HepG2 (cell line): ENCODE measurements at regions not wholly inside any gene's neighbourhood (a gene's known extent, or its start where the extent isn't known, plus 50 kb on each side); places are given as distances from the start of the nearest gene placed in this dataset.

ENCODE experiments used
- ATAC-seq: fragments of 200-7000 bp; cut with Tn5 transposase; 3 replicates; pipeline ENCODE4 v1.9.1; 2020; ENCODE audit warnings: mild to moderate bottlenecking, moderate library complexity
- BruUV-seq: library from RNA; stranded (reverse); fragments of 400-500 nt; replicated peaks from 2 replicates; lab custom pipeline; 2021; lab: Mats Ljungman, UMichigan
- CTCF ChIA-PET: fragments of 300-600 bp; formaldehyde crosslinking; extraction: SDS; loops from one replicate; lab custom pipeline; 2021; ENCODE audit warnings: low total read pairs, inconsistent platforms, low intra/inter-chr PET ratio; lab: Yijun Ruan, JAX
- POLR2A ChIA-PET: fragments of 350-600 bp; sonication (Branson Sonifier 250); formaldehyde crosslinking; loops from one replicate; lab custom pipeline; 2020; ENCODE audit warnings: antibody characterized with exemption, inconsistent platforms; lab: Yijun Ruan, JAX
- DNase-seq: peaks from one replicate; pipeline ENCODE4 v3.0.0-alpha.2; 2015; ENCODE audit warnings: low spot score
- FAIRE-seq: peaks from 3 replicates; lab custom pipeline; 2011; peaks lifted over from hg19 to GRCh38; lab: Jason Lieb, UNC
- H2AFZ ChIP-seq: one replicate; pipeline ENCODE4 v1.6.1; 2011; ENCODE audit warnings: low read length, inconsistent platforms
- H3K27ac ChIP-seq: fragments of 300-600 bp; 3 replicates; pipeline ENCODE4 v1.8.0; 2011; ENCODE audit warnings: mixed run types, mild to moderate bottlenecking, mixed read lengths, low read length, inconsistent platforms; ENCODE audit not compliant: insufficient read depth; ENCODE audit errors: extremely low read length
- H3K27me3 ChIP-seq, 2 experiments: fragments of 200-600 bp in 1 of 2; 2 replicates in 1 of 2; 3 replicates in 1 of 2; pipeline versions ENCODE4 v1.6.0 to v1.8.0; 2011; ENCODE audit warnings: low read length in 2 of 2, mild to moderate bottlenecking in 2 of 2, moderate library complexity in 2 of 2, inconsistent platforms in 1 of 2; ENCODE audit not compliant: insufficient read depth in 2 of 2, control insufficient read depth in 1 of 2
- H3K36me3 ChIP-seq, 2 experiments: fragments of 200-600 bp in 1 of 2; replicated peaks in 1 of 2; 2 replicates in 1 of 2; 3 replicates in 1 of 2; pipeline versions ENCODE4 v1.5.1 to v1.8.0; 2011; ENCODE audit warnings: low read length in 2 of 2, inconsistent platforms in 1 of 2; ENCODE audit not compliant: insufficient read depth in 2 of 2, control insufficient read depth in 1 of 2
- H3K4me1 ChIP-seq: 2 replicates; pipeline ENCODE4 v1.5.1; 2012; ENCODE audit warnings: low read length, inconsistent platforms; ENCODE audit not compliant: insufficient read depth
- H3K4me2 ChIP-seq: 2 replicates; pipeline ENCODE4 v1.6.0; 2011; ENCODE audit warnings: low read depth, low read length, inconsistent platforms
- H3K4me3 ChIP-seq, 3 experiments: fragments of 200-600 bp in 1 of 3; sonication (generic), shearing (Covaris generic) in 1 of 3; replicated peaks in 1 of 3; 2 replicates each; pipeline ENCODE4 v1.5.1; 2011 to 2016; ENCODE audit warnings: low read length in 3 of 3, inconsistent platforms in 2 of 3, low read depth in 2 of 3, mild to moderate bottlenecking in 2 of 3, control low read depth in 1 of 3, mixed read lengths in 1 of 3; ENCODE audit not compliant: insufficient read depth in 1 of 3
- H3K79me2 ChIP-seq: one replicate; pipeline ENCODE4 v1.6.1; 2011; ENCODE audit warnings: low read length, inconsistent platforms; ENCODE audit not compliant: insufficient read depth
- H3K9ac ChIP-seq: 2 replicates; pipeline ENCODE4 v1.6.0; 2011; ENCODE audit warnings: mild to moderate bottlenecking, low read depth, low read length, inconsistent platforms; ENCODE audit not compliant: insufficient read depth
- H3K9me3 ChIP-seq: 2 replicates; pipeline ENCODE4 v1.5.1; 2012; ENCODE audit warnings: mild to moderate bottlenecking, low read length
- H4K20me1 ChIP-seq: 2 replicates; pipeline ENCODE4 v1.6.0; 2011; ENCODE audit warnings: inconsistent platforms, mild to moderate bottlenecking, low read length, moderate library complexity; ENCODE audit not compliant: insufficient read depth
- ARHGAP35 ChIP-seq: sonication (generic); formaldehyde crosslinking; IDR thresholded peaks from 2 replicates; pipeline ENCODE4 v1.9.0; 2022; ENCODE audit warnings: mild to moderate bottlenecking, inconsistent platforms, moderate library complexity, missing genetic modification reagents, borderline replicate concordance
- EP300 ChIP-seq, 3 experiments: sonication (generic) in 1 of 3; formaldehyde crosslinking in 1 of 3; IDR thresholded peaks; 2 replicates each; pipeline versions ENCODE4 v1.5.1 to v1.6.1; 2011 to 2020; ENCODE audit warnings: low read depth in 2 of 3, low read length in 2 of 3, borderline replicate concordance in 1 of 3, improper control_type of control experiment in 1 of 3, mild to moderate bottlenecking in 1 of 3, missing genetic modification reagents in 1 of 3, moderate library complexity in 1 of 3
- FOXK2 ChIP-seq: fragments of 450-650 bp; IDR thresholded peaks from 2 replicates; pipeline ENCODE4 v1.6.1; 2016
- HCFC1 ChIP-seq: fragments of 150-350 bp; IDR thresholded peaks from 2 replicates; pipeline ENCODE4 v1.6.1; 2014; ENCODE audit warnings: low read depth, low read length
- KLF16 ChIP-seq, 2 experiments: sonication (generic) in 1 of 2; formaldehyde crosslinking in 1 of 2; IDR thresholded peaks; 2 replicates each; pipeline versions ENCODE4 v1.6.1 to v1.8.0; 2016 to 2023; ENCODE audit warnings: missing genetic modification reagents in 2 of 2, missing compliant biosample characterization in 1 of 2
- MBD4 ChIP-seq: IDR thresholded peaks from 2 replicates; pipeline ENCODE4 v1.6.1; 2012; ENCODE audit warnings: low read length, inconsistent platforms, borderline replicate concordance
- MEIS2 ChIP-seq: sonication (generic); formaldehyde crosslinking; IDR thresholded peaks from 2 replicates; pipeline ENCODE4 v1.9.0; 2021; ENCODE audit warnings: mild to moderate bottlenecking, missing genetic modification reagents
- MXD3 ChIP-seq: IDR thresholded peaks from 2 replicates; pipeline ENCODE4 v1.6.1; 2016; ENCODE audit warnings: mild to moderate bottlenecking, missing biosample characterization, missing genetic modification reagents
- MXI1 ChIP-seq: IDR thresholded peaks from 3 replicates; pipeline ENCODE4 v1.6.1; 2012; ENCODE audit warnings: low read depth, low read length, inconsistent platforms, borderline replicate concordance
- NFKBIZ ChIP-seq: IDR thresholded peaks from 2 replicates; pipeline ENCODE4 v1.6.1; 2018; ENCODE audit warnings: missing genetic modification reagents, missing compliant biosample characterization
- RFXAP ChIP-seq: sonication (generic); formaldehyde crosslinking; IDR thresholded peaks from 2 replicates; pipeline ENCODE4 v1.4.0; 2020; ENCODE audit warnings: missing genetic modification reagents, borderline replicate concordance
- SIX4 ChIP-seq: sonication (generic); formaldehyde crosslinking; IDR thresholded peaks from 2 replicates; pipeline ENCODE4 v1.4.0; 2020; ENCODE audit warnings: missing genetic modification reagents
- SRF ChIP-seq: IDR thresholded peaks from 2 replicates; pipeline ENCODE4 v1.6.1; 2011; ENCODE audit warnings: mild to moderate bottlenecking, low read depth, low read length, moderate library complexity
- TOPORS ChIP-seq: sonication (generic); formaldehyde crosslinking; IDR thresholded peaks from 2 replicates; pipeline ENCODE4 v1.8.0; 2023; ENCODE audit warnings: mild to moderate bottlenecking, missing genetic modification reagents
- U2AF1 ChIP-seq: fragments of 200-400 bp; formaldehyde crosslinking; optimal IDR thresholded peaks from 2 replicates; pipeline ENCODE3; 2017; ENCODE audit warnings: mild to moderate bottlenecking, low read depth, low read length
- ZFAT ChIP-seq: sonication (generic); formaldehyde crosslinking; conservative IDR thresholded peaks from 2 replicates; pipeline ENCODE4 v1.8.1; 2023; ENCODE audit warnings: missing genetic modification reagents, inconsistent platforms
- ZNF512 ChIP-seq: sonication (generic); formaldehyde crosslinking; IDR thresholded peaks from 2 replicates; pipeline ENCODE4 v1.4.0; 2020; ENCODE audit warnings: mild to moderate bottlenecking, missing genetic modification reagents
- ZNF614 ChIP-seq: IDR thresholded peaks from 2 replicates; pipeline ENCODE4 v1.6.1; 2018; ENCODE audit warnings: missing biosample characterization, missing genetic modification reagents, inconsistent platforms, borderline replicate concordance
- ZNF781 ChIP-seq: sonication (generic); formaldehyde crosslinking; IDR thresholded peaks from 2 replicates; pipeline ENCODE4 v1.5.1; 2020; ENCODE audit warnings: borderline replicate concordance, mild to moderate bottlenecking, missing genetic modification reagents; ENCODE audit errors: not compliant biosample characterization
- WGBS: methylation state at CpG from one replicate; pipeline ENCODE4 v1.1.6; 2017; ENCODE audit warnings: low lambda C conversion rate; 5-methylcytosine and 5-hydroxymethylcytosine counted together
- in situ Hi-C: cut with HindIII; loops from 2 replicates; pipeline ENCODE4 v1.10.0; 2017; ENCODE audit warnings: low pct_unique_long_range_greater_than_20kb; ENCODE audit not compliant: extremely low pct_ligation_motif_present
- intact Hi-C: fragments of 100-400 bp; cut with micrococcal nuclease; formaldehyde crosslinking; loops from one replicate; pipeline ENCODE4 v1.10.0; 2022; ENCODE audit not compliant: unreplicated experiment
- TF ChIP-seq, protein P1 (sequence below): sonication (generic); formaldehyde crosslinking; IDR thresholded peaks from 2 replicates; pipeline ENCODE4 v1.5.1; 2020; ENCODE audit warnings: missing genetic modification reagents, mild to moderate bottlenecking, borderline replicate concordance

- H3K9me3 ChIP-seq = no peaks in the 10 kb centered on the region; the same call in 1 of the 2 replicates
- no peak overlapping the region for H3K4me2 ChIP-seq
- ChIA-PET POLR2A (no interaction called here), CTCF (no interaction called here)
- no peak for FAIRE-seq
- BruUV-seq = no TSS peak
- no peak overlapping the region for H2AFZ ChIP-seq
- no peaks in the 10 kb centered on the region for H4K20me1 ChIP-seq
- TF ChIP-seq MXI1 = no peak
- TF ChIP-seq SIX4 (CRISPR knock-in tag) = no peak
- no peak for TF ChIP-seq EP300 (IDR thresholded peaks at IDR 0.05; ENCODE audit: low read depth in 2 of 2, low read length in 2 of 2)
- no peak for TF ChIP-seq EP300 (CRISPR knock-in tag; IDR thresholded peaks at IDR 0.05; ENCODE audit: borderline replicate concordance)
- TF ChIP-seq NFKBIZ (CRISPR knock-in tag) = no peak
- no peak for TF ChIP-seq ZNF512 (CRISPR knock-in tag)
- TF ChIP-seq, protein P1, sequence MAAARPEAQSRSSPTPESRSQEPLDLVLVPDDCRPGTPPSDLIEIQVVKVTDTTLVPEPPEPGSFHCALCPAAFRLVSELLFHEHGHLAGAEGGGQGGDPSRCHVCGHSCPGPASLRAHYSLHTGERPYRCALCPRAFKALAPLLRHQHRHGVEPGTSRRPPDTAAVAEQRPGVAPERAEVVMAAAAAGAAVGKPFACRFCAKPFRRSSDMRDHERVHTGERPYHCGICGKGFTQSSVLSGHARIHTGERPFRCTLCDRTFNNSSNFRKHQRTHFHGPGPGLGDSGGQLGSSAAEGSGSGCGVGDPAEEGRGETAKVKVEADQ (CRISPR knock-in tag) = no peak
- no peak for TF ChIP-seq MBD4
- TF ChIP-seq MEIS2 = no peak
- no peak for TF ChIP-seq ZNF614 (CRISPR knock-in tag)
- TF ChIP-seq SRF = no peak
- TF ChIP-seq FOXK2 = no peak
- TF ChIP-seq TOPORS (CRISPR knock-in tag) = no peak
- no peak for TF ChIP-seq KLF16 (CRISPR knock-in tag; IDR thresholded peaks at IDR 0.05)
- TF ChIP-seq MXD3 = no peak
- no peak for TF ChIP-seq ARHGAP35 (CRISPR knock-in tag)
- TF ChIP-seq HCFC1 = no peak
- no peak for TF ChIP-seq ZFAT (CRISPR knock-in tag)
- TF ChIP-seq RFXAP (CRISPR knock-in tag) = no peak
- no peak for TF ChIP-seq ZNF781 (CRISPR knock-in tag)
- TF ChIP-seq U2AF1 = no peak
- H3K4me1 ChIP-seq = no peaks in the 10 kb centered on the region
- no peak for DNase-seq
- 5% methylated on average over 2 of the region's 2 CpGs for WGBS
- in situ Hi-C loops = no loop called here
- no peaks in the 10 kb centered on the region for H3K27me3 ChIP-seq
- H3K79me2 ChIP-seq = no peaks in the 10 kb centered on the region
- no peak overlapping the region for H3K4me3 ChIP-seq
- intact Hi-C loops = no loop called here
- ATAC-seq = no peak
- H3K27ac ChIP-seq = no peak overlapping the region
- no peak overlapping the region for H3K9ac ChIP-seq
- H3K36me3 ChIP-seq = no peaks in the 10 kb centered on the region
These were observed 231.9 kb upstream of the DPPA4 start for GRCh38 chr3:109569135-109569846.
